Heart left ventricle (tissue), 13 donors: ENCODE measurements at regions not wholly inside any gene's neighbourhood (a gene's known extent, or its start where the extent isn't known, plus 50 kb on each side); places are given as distances from the start of the nearest gene placed in this dataset.

Experiments
- CTCF ChIP-seq, 12 donors: fragments of 200-600 bp; sonication (generic) in 4 of 12; IDR thresholded peaks; one replicate each; pipeline versions ENCODE4 v1.5.0 to v1.8.0; 2018 to 2022; ENCODE audit warnings: antibody characterized with exemption in 12 of 12, mild to moderate bottlenecking in 5 of 12
- POLR2A ChIP-seq, 2 donors: fragments of 450-650 bp; IDR thresholded peaks; one replicate each; pipeline ENCODE4 v1.6.1; 2017; ENCODE audit warnings: antibody characterized with exemption in 2 of 2, mild to moderate bottlenecking in 2 of 2, moderate library complexity in 2 of 2
- donor health status: ischemic (EF 13 %, LVEDD 7.1; RV severe dilation, severe dysfunction).
- donor health status: DM: no; HTN: yes; CAD: no.
- donor health status: DM: no; HTN: no; CAD: no.
- donor health status: ischemic (EF 25% LVEDD 6.9; RV normal size, moderate dysfunction).
- donor health status: ischemic (EF 25% LVEDD 5.7; RV mildly dilated, moderate dysfunction).
- donor health status: ischemic (EF 35%, LVEDD 5.7; RV mildly dilated, moderate dysfunction).
- donor health status: nonischemic (EF 11% LVEDD 7.7; RV severe dilation, severe dysfunction).
- donor health status: DM: yes; HTN: yes; CAD: no.
- donor health status: PGD.
- donor health status: ischemic (EF 29% LVEDD 5.4; RV normal size, mild dysfunction).
- donor health status: nonischemic (EF 23%, LVEDD 6.1; RV moderate dilation, normal function).

- TF ChIP-seq CTCF (IDR thresholded peaks at IDR 0.05) (no peak), POLR2A (IDR thresholded peaks at IDR 0.05) (no peak)
These were observed 186.5 kb upstream of the ATP6AP2 start for GRCh38 chrX:40394302-40394701.
